ENCODE measurements at regions not wholly inside any gene's neighbourhood (a gene's known extent, or its start where the extent isn't known, plus 50 kb on each side); places are given as distances from the start of the nearest gene placed in this dataset.

DNA sequence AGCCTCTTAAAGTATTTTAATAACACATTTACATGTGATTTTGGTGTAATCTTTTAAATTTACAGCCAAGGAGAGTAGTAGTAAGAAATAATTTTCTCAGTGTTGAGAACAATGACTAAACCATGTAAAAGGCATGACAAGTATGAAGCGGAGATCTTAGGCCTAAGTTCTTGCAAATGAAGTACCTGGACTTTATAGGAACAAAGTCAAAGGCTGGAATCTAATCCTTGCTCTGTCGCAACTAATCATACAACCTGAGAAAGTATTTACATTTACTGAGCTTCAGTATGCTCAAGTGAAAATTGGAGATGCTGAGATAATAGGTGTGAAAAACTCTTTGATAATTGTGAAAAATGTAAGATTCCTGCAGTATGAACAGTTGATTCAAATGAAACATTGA lies 86.4 kb upstream of the VGLL3 start:
- ChIA-PET CTCF (interaction anchor here (1.0 to 1.3 kb wide), 2 partner anchors 12 to 70 kb away, joined by 3 to 4 read pairs; no protein-coding TSS in a partner anchor), POLR2A (no interaction called here)
- Histone ChIP-seq H2AFZ (ENCODE audit: low read depth, low read length) (no peak overlapping the region), H4K20me1 (replicated peaks; ENCODE audit: control insufficient read depth, extremely low read depth, insufficient read depth, low read length) (no peaks in the 10 kb centered on the region), H3K4me1 (ENCODE audit: control insufficient read depth, extremely low read depth, insufficient read depth, low read length) (no peaks in the 10 kb centered on the region), H3K9me3 (replicated peaks; ENCODE audit: control insufficient read depth, insufficient read depth, low read length) (no peaks in the 10 kb centered on the region), H3K79me2 (ENCODE audit: control insufficient read depth, insufficient read depth, low read length) (no peaks in the 10 kb centered on the region), H3K27ac (ENCODE audit: insufficient read depth, low read depth, low read length) (no peak overlapping the region), H3K36me3 (ENCODE audit: control insufficient read depth in 2 of 2, extremely low read depth in 1 of 2, insufficient read depth in 2 of 2, low read length in 2 of 2) (no peaks in the 10 kb centered on the region), H3K9ac (replicated peaks; ENCODE audit: extremely low read depth, insufficient read depth, low read length) (no peak overlapping the region), H3K4me3 (replicated peaks in 1 of 3; ENCODE audit: insufficient read depth in 1 of 3, low read depth in 1 of 3, low read length in 3 of 3) (no peak overlapping the region), H3K4me2 (ENCODE audit: insufficient read depth, low read length) (no peak overlapping the region), H3K27me3 (ENCODE audit: control insufficient read depth in 2 of 2, insufficient read depth in 2 of 2, low read length in 2 of 2) (no peaks in the 10 kb centered on the region), H3K9me1 (replicated peaks; ENCODE audit: control insufficient read depth, extremely low read depth, insufficient read depth, low read length) (no peaks in the 10 kb centered on the region)
- no peak for DNase-seq (ENCODE audit: low read depth, low spot score)
- dilution Hi-C loops (cut with MboI; ENCODE audit: extremely low pct_ligation_motif_present, low sequenced_read_pairs), result no loop called here
- no peak for FAIRE-seq
- TF ChIP-seq, protein P1, sequence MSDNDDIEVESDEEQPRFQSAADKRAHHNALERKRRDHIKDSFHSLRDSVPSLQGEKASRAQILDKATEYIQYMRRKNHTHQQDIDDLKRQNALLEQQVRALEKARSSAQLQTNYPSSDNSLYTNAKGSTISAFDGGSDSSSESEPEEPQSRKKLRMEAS (IDR thresholded peaks at IDR 0.05; ENCODE audit: insufficient read depth, insufficient read length), result no peak
- TF ChIP-seq POLR2A (IDR thresholded peaks at IDR 0.05; ENCODE audit: low read depth, low read length) (no peak), EZH2 (IDR thresholded peaks at IDR 0.05; ENCODE audit: borderline replicate concordance, low read depth, low read length, severe bottlenecking) (no peak), JUN (IDR thresholded peaks at IDR 0.05; ENCODE audit: borderline replicate concordance, insufficient read depth, insufficient read length, low read depth) (no peak), FOS (IDR thresholded peaks at IDR 0.05; ENCODE audit: borderline replicate concordance, insufficient read depth, low read length) (no peak), GATA2 (IDR thresholded peaks at IDR 0.05; ENCODE audit: insufficient read depth, insufficient read length, low read depth, low read length) (no peak), POLR2AphosphoS5 (IDR thresholded peaks at IDR 0.05; ENCODE audit: insufficient read depth, low read depth, low read length) (no peak), MYC (IDR thresholded peaks at IDR 0.05; ENCODE audit: low read depth, low read length) (no peak)
- TF ChIP-seq, protein P2, sequence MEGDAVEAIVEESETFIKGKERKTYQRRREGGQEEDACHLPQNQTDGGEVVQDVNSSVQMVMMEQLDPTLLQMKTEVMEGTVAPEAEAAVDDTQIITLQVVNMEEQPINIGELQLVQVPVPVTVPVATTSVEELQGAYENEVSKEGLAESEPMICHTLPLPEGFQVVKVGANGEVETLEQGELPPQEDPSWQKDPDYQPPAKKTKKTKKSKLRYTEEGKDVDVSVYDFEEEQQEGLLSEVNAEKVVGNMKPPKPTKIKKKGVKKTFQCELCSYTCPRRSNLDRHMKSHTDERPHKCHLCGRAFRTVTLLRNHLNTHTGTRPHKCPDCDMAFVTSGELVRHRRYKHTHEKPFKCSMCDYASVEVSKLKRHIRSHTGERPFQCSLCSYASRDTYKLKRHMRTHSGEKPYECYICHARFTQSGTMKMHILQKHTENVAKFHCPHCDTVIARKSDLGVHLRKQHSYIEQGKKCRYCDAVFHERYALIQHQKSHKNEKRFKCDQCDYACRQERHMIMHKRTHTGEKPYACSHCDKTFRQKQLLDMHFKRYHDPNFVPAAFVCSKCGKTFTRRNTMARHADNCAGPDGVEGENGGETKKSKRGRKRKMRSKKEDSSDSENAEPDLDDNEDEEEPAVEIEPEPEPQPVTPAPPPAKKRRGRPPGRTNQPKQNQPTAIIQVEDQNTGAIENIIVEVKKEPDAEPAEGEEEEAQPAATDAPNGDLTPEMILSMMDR (IDR thresholded peaks at IDR 0.05; ENCODE audit: extremely low read depth in 1 of 2, insufficient read depth in 1 of 2, low read depth in 1 of 2, low read length in 2 of 2), result no peak
- BruUV-seq (replicated peaks), result no TSS peak
- intact Hi-C loops (cut with micrococcal nuclease), result no loop called here
